ENCODE measurements at regions not wholly inside any gene's neighbourhood (a gene's known extent, or its start where the extent isn't known, plus 50 kb on each side); places are given as distances from the start of the nearest gene placed in this dataset.
"Not testable (repeated sequence)": the region's sequence is repeated elsewhere in the genome, so short reads cannot be mapped to it uniquely, and the experiment has no call there.

GRCh38 chr5:162638849-162639248 is 571.3 kb downstream of the GABRG2 start:
- DNase-seq = no peak

- DNase-seq = no peak
Measured at GRCh38 chr5:162641142-162641813, 573.7 kb downstream of the GABRG2 start.

DNA sequence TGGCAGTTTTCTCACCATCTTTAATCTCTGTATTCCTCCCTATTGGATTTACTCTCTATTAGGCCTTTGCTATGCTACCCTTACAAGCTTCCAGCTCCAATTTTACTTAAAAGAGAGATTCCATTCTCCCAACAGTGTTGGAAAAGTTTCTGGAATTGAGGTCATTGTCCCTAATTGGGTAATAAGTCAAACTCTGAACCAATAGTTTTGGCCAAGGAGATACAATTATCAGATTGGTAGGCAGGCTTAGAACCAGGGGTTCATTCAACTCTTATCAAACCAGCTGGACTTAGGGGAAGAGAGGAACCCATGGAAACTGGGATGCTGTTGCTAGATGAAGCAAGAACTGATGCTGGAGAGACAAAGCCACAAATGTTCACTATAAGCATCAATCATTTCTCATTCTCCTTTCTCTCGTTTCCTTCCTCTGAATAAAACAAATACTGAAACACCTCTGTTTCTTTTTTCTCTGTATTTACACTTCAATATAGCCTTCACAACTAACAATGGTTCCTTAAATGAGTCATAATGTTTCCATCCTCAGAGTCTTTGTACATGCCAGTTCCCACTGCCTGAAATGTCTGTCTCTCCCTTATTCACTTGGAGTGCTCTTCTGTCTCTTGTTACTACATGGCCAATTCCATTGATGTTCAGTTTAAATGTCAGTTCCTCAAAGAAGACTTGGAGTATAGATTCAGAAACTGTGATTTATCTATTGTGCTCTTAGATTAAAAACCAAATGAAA is 587.3 kb downstream of the GABRG2 start:
- DNase-seq = no peak

DNA sequence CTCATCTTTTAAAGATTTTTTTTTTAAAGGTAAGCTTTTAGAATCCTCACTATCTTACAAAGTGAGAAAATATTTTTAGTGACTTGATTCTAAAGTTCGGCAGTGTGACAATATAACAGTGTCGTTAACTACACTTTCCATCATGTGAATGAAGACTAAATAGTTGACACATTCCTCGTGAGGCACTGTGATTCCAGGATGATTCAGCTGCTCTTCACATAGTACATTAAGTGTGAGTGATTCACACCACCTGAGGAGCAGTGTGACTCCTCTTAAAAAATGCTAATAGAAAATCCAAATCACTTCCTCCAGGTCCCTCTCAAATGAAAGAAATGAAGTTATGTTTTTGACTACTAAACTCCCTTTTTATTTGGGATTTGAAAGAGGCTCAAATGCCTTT is 589.5 kb downstream of the GABRG2 start:
- DNase-seq = no peak

DNA sequence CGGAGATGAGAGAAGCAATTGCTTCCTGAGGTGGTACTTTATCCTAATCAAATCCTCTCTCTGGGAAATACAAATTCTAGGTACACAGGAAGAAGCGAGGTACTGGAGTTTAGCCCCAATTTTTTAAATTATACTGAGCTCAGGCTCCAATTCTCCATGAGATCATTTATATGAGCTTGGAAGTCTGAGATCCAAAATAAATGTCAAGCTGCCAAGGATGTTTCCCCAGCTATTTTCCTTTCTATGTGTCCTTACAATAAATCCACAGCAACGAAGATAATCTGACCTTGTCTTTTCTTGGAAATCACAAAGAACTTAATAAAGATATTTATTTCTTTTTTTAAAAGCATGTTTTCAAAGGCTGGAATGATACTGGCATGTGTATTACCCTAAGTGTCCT is 597.3 kb downstream of the GABRG2 start:
- DNase-seq = no peak

DNA sequence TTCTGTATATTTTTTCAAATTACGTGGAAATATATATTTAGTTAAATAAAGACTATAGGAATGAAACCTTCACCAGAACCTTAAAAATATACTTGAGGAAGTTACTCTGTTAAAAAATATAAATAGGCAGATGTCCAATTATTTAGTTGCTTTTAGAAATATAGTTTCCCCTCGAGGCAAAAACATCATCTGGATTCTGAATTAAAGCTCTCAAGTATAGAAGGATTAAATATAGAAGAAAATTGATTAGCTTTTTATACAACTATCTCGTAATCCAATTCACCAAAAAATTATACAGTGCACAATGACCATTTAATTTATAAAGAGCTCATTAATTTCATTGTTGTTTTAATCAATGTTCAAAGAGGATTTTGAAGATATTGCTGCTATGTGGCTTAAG is 601.4 kb downstream of the GABRG2 start:
- DNase-seq = no peak

- no peak for DNase-seq
Measured at GRCh38 chr5:162672061-162672460, 604.5 kb downstream of the GABRG2 start.

- DNase-seq = no peak
Measured at GRCh38 chr5:162683284-162683683, 615.7 kb downstream of the GABRG2 start.

GRCh38 chr5:162684145-162684544 is 616.6 kb downstream of the GABRG2 start:
- DNase-seq = no peak

DNA sequence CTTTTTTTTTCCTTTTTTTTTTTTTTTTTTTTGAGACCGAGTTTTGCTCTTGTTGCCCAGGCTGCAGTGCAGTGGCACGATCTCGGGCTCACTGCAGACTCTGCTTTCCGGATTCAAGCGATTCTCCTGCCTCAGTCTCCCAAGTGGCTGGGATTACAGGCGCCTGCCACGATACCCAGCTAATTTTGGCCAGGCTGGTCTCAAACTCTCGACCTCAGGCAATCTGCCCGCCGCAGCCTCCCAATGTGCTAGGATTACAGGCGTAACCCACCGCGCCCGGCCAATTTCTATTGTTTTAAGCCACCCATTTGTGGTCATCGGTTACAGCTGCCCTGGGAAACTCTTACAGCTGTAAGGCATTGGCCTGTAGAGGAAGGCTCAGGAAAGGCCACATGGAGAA is 617.7 kb downstream of the GABRG2 start:
- DNase-seq = no peak

GRCh38 chr5:162696272-162696671 is 628.7 kb downstream of the GABRG2 start:
- not testable (repeated sequence) for DNase-seq

GRCh38 chr5:162699361-162699760 is 631.8 kb downstream of the GABRG2 start:
- no peak for DNase-seq

GRCh38 chr5:162703914-162704313 is 636.3 kb downstream of the GABRG2 start:
- no peak for DNase-seq

DNA sequence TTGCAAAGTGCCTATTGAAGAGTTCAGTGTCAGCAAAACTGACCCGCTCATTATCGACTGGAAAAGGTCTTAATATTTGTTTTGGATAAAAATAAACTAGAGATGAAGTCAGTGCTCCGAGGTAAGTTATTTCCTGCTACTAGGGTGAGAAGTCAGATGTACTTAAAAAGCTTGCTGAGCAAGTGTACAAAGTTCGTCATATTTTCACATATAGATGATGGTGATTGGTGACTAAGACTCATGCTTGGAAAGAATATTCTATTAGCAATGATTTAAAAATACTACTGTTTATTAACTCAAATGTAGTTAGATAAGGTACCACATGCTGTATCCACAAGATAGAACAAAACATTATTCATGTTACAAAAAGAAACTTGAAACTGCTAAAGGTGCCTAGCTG is 643.7 kb downstream of the GABRG2 start:
- DNase-seq = no peak

GRCh38 chr5:162719720-162720119 is 652.1 kb downstream of the GABRG2 start:
- DNase-seq = no peak

GRCh38 chr5:162721125-162721524 is 653.6 kb downstream of the GABRG2 start:
- no peak for DNase-seq

DNA sequence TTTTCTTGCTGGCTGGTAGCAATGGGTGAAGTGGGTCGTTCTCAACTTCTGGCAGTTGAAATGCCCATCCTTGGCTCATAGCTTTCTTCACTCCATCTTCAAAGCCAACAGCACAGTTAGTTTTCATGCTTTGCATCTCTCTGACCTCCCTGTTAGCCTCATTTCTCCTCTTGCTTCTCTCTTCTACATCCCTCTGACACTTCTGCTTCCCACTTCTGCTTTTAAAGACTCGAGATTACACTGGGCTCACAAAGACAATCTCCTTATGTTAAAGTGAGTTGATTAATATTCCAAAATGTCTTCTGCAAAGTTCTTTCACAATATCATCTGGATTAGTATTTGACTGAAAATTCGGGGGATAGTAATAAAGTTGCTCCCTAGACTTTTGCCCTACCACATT is 684.8 kb upstream of the CCNG1 start:
- no peak for DNase-seq

GRCh38 chr5:162762119-162762518 is 675.3 kb upstream of the CCNG1 start:
- no peak for DNase-seq

GRCh38 chr5:162769019-162769418 is 668.4 kb upstream of the CCNG1 start:
- DNase-seq = no peak

DNA sequence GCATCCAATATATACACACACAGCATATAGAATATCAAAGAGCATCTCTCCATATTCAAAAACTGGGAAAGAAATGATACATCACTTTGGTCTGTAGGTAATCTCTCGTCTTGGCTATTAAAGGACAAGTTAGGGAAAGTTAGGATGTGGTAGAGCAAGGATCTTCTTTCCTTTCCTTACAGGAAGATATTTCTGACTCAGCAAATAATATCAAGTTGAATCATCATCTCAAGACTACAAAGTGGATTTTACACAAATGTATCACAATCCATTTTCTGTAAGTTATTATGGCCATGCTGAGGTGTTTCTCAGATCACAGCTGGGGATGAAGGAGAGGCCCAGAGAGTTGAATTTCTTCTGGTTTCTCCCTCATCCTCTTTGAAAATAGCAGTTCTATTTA is 651.7 kb upstream of the CCNG1 start:
- DNase-seq = no peak

- DNase-seq = no peak
Measured at GRCh38 chr5:162786234-162786633, 651.2 kb upstream of the CCNG1 start.

GRCh38 chr5:162796507-162796906 is 640.9 kb upstream of the CCNG1 start:
- DNase-seq = no peak

- DNase-seq = no peak
Measured at GRCh38 chr5:162800301-162800700, 637.1 kb upstream of the CCNG1 start.

- no peak for DNase-seq
Measured at GRCh38 chr5:162801235-162801634, 636.2 kb upstream of the CCNG1 start.

DNA sequence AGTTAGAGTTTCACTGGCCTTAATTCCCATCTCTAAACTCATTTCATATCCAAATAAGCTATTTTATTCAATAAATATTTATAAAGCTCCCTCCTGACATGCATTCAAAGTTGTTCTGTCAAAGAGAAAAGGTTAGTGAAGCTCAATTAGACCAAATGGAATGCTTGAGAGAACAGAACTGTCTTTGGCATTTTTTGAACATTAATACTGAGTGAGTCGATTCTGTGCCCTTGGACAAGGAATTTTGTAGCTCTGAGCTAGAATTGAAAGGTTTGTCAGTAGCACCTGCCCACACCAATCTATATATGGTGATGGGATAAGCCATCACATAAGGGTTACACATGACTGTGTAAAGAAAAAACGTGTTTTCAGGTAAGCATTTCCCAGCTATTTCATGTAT is 631.2 kb upstream of the CCNG1 start:
- no peak for DNase-seq
